Kasumi-1 (cell line): ENCODE measurements at regions not wholly inside any gene's neighbourhood (a gene's known extent, or its start where the extent isn't known, plus 50 kb on each side); places are given as distances from the start of the nearest gene placed in this dataset.

Source experiments
- DNase-seq, 2 experiments: peaks; one replicate each; lab custom pipeline; 2025; lab: John Stamatoyannopoulos, UW

- DNase-seq, result no peak
These were observed 104.2 kb downstream of the ACKR3 start for GRCh38 chr2:236673823-236674185.

- DNase-seq, result no peak
These were observed 104.6 kb downstream of the ACKR3 start for GRCh38 chr2:236674238-236674637.

- no peak for DNase-seq
These were observed 105.0 kb downstream of the ACKR3 start for GRCh38 chr2:236674646-236675045.

- no peak for DNase-seq
These were observed 105.4 kb downstream of the ACKR3 start for GRCh38 chr2:236675051-236675450.

- no peak for DNase-seq
These were observed 105.9 kb downstream of the ACKR3 start for GRCh38 chr2:236675526-236675925.

- DNase-seq, result no peak
These were observed 106.7 kb downstream of the ACKR3 start for GRCh38 chr2:236676136-236676873.

- no peak for DNase-seq
These were observed 107.7 kb downstream of the ACKR3 start for GRCh38 chr2:236677368-236677767.

- DNase-seq, result no peak
These were observed 108.8 kb downstream of the ACKR3 start for GRCh38 chr2:236678307-236678975.

GRCh38 chr2:236679884-236680860 lies 110.5 kb downstream of the ACKR3 start:
- DNase-seq, result no peak

- no peak for DNase-seq
These were observed 113.2 kb downstream of the ACKR3 start for GRCh38 chr2:236682651-236683422.

- no peak for DNase-seq
These were observed 115.1 kb downstream of the ACKR3 start for GRCh38 chr2:236684504-236685256.

- DNase-seq, result no peak
These were observed 115.7 kb downstream of the ACKR3 start for GRCh38 chr2:236685361-236685760.

GRCh38 chr2:236685979-236686520 lies 116.4 kb downstream of the ACKR3 start:
- no peak for DNase-seq

GRCh38 chr2:236686561-236686960 lies 116.9 kb downstream of the ACKR3 start:
- DNase-seq, result no peak

GRCh38 chr2:236687296-236687965 lies 117.8 kb downstream of the ACKR3 start:
- DNase-seq, result no peak

- DNase-seq, result no peak
These were observed 118.5 kb downstream of the ACKR3 start for GRCh38 chr2:236688157-236688556.

GRCh38 chr2:236688563-236689392 lies 119.2 kb downstream of the ACKR3 start:
- no peak for DNase-seq

- DNase-seq, result no peak
These were observed 119.7 kb downstream of the ACKR3 start for GRCh38 chr2:236689393-236689700.

- no peak for DNase-seq
These were observed 120.4 kb downstream of the ACKR3 start for GRCh38 chr2:236689981-236690380.
